ENCODE measurements at regions not wholly inside any gene's neighbourhood (a gene's known extent, or its start where the extent isn't known, plus 50 kb on each side); places are given as distances from the start of the nearest gene placed in this dataset.

DNA sequence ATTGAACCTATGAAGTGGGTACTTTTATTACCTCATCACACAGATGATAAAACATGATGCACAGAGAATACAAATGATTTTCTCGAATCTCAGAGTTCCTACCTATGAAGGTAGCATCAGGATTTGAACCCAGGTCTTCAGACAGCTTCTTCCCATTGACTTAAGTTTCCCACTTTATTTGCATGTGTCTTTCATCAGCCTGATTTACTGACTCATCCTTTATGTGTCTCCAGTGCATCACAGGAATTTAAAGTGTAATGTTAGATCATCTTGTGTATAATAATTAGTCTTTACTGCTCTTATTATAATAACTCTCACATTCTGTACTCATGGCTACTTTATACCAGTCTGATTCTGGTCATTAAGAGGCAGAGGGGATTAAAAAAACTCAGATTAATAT, 449.4 kb upstream of the SUCLG2 start:
- Histone ChIP-seq H3K36me3 (ENCODE audit: control insufficient read depth, insufficient read depth, low read length) (no peaks in the 10 kb centered on the region), H3K9me3 (no peaks in the 10 kb centered on the region), H3K4me1 (no peaks in the 10 kb centered on the region), H3K4me3 (ENCODE audit: low read depth, low read length) (no peak overlapping the region), H3K27me3 (replicated peaks; ENCODE audit: control insufficient read depth, insufficient read depth, low read length) (no peaks in the 10 kb centered on the region)
- POLR2A ChIA-PET: no interaction called here
- Mint-ChIP-seq H3K4me1 (ENCODE audit: low read depth, unreplicated experiment) (no peaks in the 10 kb centered on the region), H3K4me3 (ENCODE audit: unreplicated experiment) (no peak overlapping the region), H3K36me3 (ENCODE audit: insufficient read depth, unreplicated experiment) (no peaks in the 10 kb centered on the region), H3K27me3 (ENCODE audit: insufficient read depth, unreplicated experiment) (peaks cover 2% of the 10 kb centered on the region), H3K9me3 (ENCODE audit: unreplicated experiment) (no peaks in the 10 kb centered on the region), H3K27ac (ENCODE audit: unreplicated experiment) (no peak overlapping the region)
- TF ChIP-seq, protein P1, sequence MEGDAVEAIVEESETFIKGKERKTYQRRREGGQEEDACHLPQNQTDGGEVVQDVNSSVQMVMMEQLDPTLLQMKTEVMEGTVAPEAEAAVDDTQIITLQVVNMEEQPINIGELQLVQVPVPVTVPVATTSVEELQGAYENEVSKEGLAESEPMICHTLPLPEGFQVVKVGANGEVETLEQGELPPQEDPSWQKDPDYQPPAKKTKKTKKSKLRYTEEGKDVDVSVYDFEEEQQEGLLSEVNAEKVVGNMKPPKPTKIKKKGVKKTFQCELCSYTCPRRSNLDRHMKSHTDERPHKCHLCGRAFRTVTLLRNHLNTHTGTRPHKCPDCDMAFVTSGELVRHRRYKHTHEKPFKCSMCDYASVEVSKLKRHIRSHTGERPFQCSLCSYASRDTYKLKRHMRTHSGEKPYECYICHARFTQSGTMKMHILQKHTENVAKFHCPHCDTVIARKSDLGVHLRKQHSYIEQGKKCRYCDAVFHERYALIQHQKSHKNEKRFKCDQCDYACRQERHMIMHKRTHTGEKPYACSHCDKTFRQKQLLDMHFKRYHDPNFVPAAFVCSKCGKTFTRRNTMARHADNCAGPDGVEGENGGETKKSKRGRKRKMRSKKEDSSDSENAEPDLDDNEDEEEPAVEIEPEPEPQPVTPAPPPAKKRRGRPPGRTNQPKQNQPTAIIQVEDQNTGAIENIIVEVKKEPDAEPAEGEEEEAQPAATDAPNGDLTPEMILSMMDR (IDR thresholded peaks at IDR 0.05; ENCODE audit: insufficient read depth in 1 of 2, low read depth in 1 of 2, low read length in 1 of 2, severe bottlenecking in 1 of 2, unreplicated experiment in 1 of 2): no peak
- no peak for DNase-seq
- CTCF ChIA-PET: no interaction called here
- no TSS peak for BruUV-seq (replicated peaks)
- intact Hi-C loops (cut with micrococcal nuclease; ENCODE audit: unreplicated experiment): no loop called here

DNA sequence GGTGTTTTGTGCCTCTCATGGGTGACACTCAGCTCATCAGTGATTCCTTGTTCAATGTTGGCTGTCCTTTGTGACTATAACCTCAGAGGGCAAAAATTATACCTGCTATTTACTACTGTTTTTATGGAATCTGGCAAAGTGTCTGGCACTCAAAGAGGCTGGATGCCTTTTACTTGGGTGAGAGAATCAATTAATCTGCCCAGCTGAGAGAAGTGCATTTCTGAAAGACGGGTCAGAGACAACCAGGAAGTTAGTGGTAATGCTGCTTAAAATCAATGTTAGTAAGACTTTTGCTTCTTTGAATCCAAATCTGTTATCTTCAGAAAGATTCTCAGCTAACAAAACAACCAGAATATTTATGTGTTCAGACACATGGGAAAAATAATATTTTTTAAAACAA, 436.2 kb upstream of the SUCLG2 start:
- intact Hi-C loops (cut with micrococcal nuclease; ENCODE audit: unreplicated experiment): no loop called here
- no TSS peak for BruUV-seq (replicated peaks)
- CTCF ChIA-PET: interaction anchor here (0.5 kb wide), 1 partner anchor 996 kb away, joined by 4 read pairs; no protein-coding TSS in a partner anchor
- no peaks in the 10 kb centered on the region for H3K4me1 Mint-ChIP-seq (ENCODE audit: low read depth, unreplicated experiment)
- POLR2A ChIA-PET: no interaction called here
- no peak overlapping the region for H3K4me3 Mint-ChIP-seq (ENCODE audit: unreplicated experiment)
- no peak overlapping the region for H3K27ac Mint-ChIP-seq (ENCODE audit: unreplicated experiment)
- no peaks in the 10 kb centered on the region for H3K4me1 ChIP-seq
- no peak overlapping the region for H3K4me3 ChIP-seq (ENCODE audit: low read depth, low read length)
- H3K9me3 Mint-ChIP-seq (ENCODE audit: unreplicated experiment): no peaks in the 10 kb centered on the region
- DNase-seq: no peak
- no peaks in the 10 kb centered on the region for H3K36me3 ChIP-seq (ENCODE audit: control insufficient read depth, insufficient read depth, low read length)
- TF ChIP-seq, protein P1 (IDR thresholded peaks at IDR 0.05; ENCODE audit: insufficient read depth in 1 of 2, low read depth in 1 of 2, low read length in 1 of 2, severe bottlenecking in 1 of 2, unreplicated experiment in 1 of 2): no peak
- no peaks in the 10 kb centered on the region for H3K9me3 ChIP-seq
- no peaks in the 10 kb centered on the region for H3K36me3 Mint-ChIP-seq (ENCODE audit: insufficient read depth, unreplicated experiment)
- no peaks in the 10 kb centered on the region for H3K27me3 ChIP-seq (replicated peaks; ENCODE audit: control insufficient read depth, insufficient read depth, low read length)
- H3K27me3 Mint-ChIP-seq (ENCODE audit: insufficient read depth, unreplicated experiment): peaks cover 8% of the 10 kb centered on the region

- no peaks in the 10 kb centered on the region for H3K4me1 ChIP-seq
- Mint-ChIP-seq H3K27ac (ENCODE audit: unreplicated experiment) (no peak overlapping the region), H3K27me3 (ENCODE audit: insufficient read depth, unreplicated experiment) (peaks cover 10% of the 10 kb centered on the region), H3K9me3 (ENCODE audit: unreplicated experiment) (no peaks in the 10 kb centered on the region), H3K36me3 (ENCODE audit: insufficient read depth, unreplicated experiment) (no peaks in the 10 kb centered on the region), H3K4me1 (ENCODE audit: low read depth, unreplicated experiment) (no peaks in the 10 kb centered on the region), H3K4me3 (ENCODE audit: unreplicated experiment) (no peak overlapping the region)
- H3K36me3 ChIP-seq (ENCODE audit: control insufficient read depth, insufficient read depth, low read length): no peaks in the 10 kb centered on the region
- TF ChIP-seq, protein P1 (IDR thresholded peaks at IDR 0.05; ENCODE audit: insufficient read depth in 1 of 2, low read depth in 1 of 2, low read length in 1 of 2, severe bottlenecking in 1 of 2, unreplicated experiment in 1 of 2): no peak
- no peaks in the 10 kb centered on the region for H3K27me3 ChIP-seq (replicated peaks; ENCODE audit: control insufficient read depth, insufficient read depth, low read length)
- no peak overlapping the region for H3K4me3 ChIP-seq (ENCODE audit: low read depth, low read length)
- intact Hi-C loops (cut with micrococcal nuclease; ENCODE audit: unreplicated experiment): no loop called here
- ChIA-PET POLR2A (no interaction called here), CTCF (no interaction called here)
- H3K9me3 ChIP-seq: no peaks in the 10 kb centered on the region
- BruUV-seq (replicated peaks): no TSS peak
- DNase-seq: no peak
Observed at GRCh38 chr3:68089572-68090011, 435.2 kb upstream of the SUCLG2 start.
